ENCODE measurements at regions not wholly inside any gene's neighbourhood (a gene's known extent, or its start where the extent isn't known, plus 50 kb on each side); places are given as distances from the start of the nearest gene placed in this dataset.

DNA sequence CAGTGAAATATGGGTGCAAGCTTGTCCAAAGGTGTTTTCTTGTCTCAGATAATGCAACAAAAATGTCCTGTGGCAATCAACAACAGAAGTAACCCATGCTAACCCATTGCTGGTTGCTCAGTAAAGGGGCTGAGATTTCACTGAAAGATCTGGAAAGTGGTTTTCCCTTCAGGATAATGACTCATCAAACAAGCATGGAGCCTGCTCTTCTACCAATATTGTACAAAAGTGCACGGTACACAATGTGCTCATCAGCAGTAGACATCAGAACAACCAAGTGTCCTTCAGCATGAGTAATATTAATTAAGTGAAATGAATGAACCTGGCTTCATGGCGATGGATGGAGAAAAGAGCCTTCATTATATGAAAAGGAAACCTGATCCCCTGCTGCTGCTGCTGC, 287.1 kb upstream of the NEBL start:
- no peak overlapping the region for H3K4me3 ChIP-seq
- TF ChIP-seq EP300 (IDR thresholded peaks at IDR 0.05) = no peak
- TF ChIP-seq, protein P1, sequence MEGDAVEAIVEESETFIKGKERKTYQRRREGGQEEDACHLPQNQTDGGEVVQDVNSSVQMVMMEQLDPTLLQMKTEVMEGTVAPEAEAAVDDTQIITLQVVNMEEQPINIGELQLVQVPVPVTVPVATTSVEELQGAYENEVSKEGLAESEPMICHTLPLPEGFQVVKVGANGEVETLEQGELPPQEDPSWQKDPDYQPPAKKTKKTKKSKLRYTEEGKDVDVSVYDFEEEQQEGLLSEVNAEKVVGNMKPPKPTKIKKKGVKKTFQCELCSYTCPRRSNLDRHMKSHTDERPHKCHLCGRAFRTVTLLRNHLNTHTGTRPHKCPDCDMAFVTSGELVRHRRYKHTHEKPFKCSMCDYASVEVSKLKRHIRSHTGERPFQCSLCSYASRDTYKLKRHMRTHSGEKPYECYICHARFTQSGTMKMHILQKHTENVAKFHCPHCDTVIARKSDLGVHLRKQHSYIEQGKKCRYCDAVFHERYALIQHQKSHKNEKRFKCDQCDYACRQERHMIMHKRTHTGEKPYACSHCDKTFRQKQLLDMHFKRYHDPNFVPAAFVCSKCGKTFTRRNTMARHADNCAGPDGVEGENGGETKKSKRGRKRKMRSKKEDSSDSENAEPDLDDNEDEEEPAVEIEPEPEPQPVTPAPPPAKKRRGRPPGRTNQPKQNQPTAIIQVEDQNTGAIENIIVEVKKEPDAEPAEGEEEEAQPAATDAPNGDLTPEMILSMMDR (IDR thresholded peaks at IDR 0.05) = no peak
- TF ChIP-seq POLR2AphosphoS5 (IDR thresholded peaks at IDR 0.05) = no peak
- no peak for TF ChIP-seq POLR2A (IDR thresholded peaks at IDR 0.05)
- no peaks in the 10 kb centered on the region for H3K36me3 ChIP-seq
- H3K9me3 ChIP-seq = no peaks in the 10 kb centered on the region
- H3K27ac ChIP-seq = no peak overlapping the region
- H3K27me3 ChIP-seq = no peaks in the 10 kb centered on the region
- ATAC-seq (ENCODE audit: low FRiP score in 2 of 2) (no peak), DNase-seq (no peak)
- WGBS, 2 donors = 82 to 87% methylated on average over 2 of the region's 2 CpGs
- H3K4me1 ChIP-seq = no peaks in the 10 kb centered on the region

DNA sequence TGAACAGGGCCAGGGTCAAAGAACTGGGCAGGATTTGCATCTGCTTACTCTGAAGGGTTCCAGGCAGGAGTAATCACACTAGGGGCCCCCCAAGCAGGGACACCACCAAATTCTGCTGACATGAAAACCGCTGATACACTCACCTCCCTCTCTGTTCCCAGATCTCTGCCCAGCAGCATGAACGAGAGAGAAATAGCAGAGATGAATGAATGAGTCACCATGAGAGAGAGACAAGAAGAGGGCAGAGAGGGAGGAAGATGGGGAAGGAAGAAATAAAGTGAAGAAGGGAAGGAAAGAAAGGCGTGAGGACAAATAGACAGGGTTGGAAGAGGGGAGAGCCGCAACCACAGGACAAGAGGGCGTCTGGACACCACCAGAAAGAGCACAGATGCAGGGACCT, 285.9 kb upstream of the NEBL start:
- ATAC-seq (ENCODE audit: low FRiP score in 2 of 2) (no peak), DNase-seq (no peak)
- TF ChIP-seq EP300 (IDR thresholded peaks at IDR 0.05) (no peak), POLR2AphosphoS5 (IDR thresholded peaks at IDR 0.05) (no peak), POLR2A (IDR thresholded peaks at IDR 0.05) (no peak)
- TF ChIP-seq, protein P1 (IDR thresholded peaks at IDR 0.05) = no peak
- 85 to 87% methylated on average over 5 of the region's 5 CpGs for WGBS, 2 donors
- H3K27me3 ChIP-seq = no peaks in the 10 kb centered on the region
- H3K4me3 ChIP-seq = no peak overlapping the region
- H3K36me3 ChIP-seq = no peaks in the 10 kb centered on the region
- no peak overlapping the region for H3K27ac ChIP-seq
- no peaks in the 10 kb centered on the region for H3K4me1 ChIP-seq
- H3K9me3 ChIP-seq = no peaks in the 10 kb centered on the region

DNA sequence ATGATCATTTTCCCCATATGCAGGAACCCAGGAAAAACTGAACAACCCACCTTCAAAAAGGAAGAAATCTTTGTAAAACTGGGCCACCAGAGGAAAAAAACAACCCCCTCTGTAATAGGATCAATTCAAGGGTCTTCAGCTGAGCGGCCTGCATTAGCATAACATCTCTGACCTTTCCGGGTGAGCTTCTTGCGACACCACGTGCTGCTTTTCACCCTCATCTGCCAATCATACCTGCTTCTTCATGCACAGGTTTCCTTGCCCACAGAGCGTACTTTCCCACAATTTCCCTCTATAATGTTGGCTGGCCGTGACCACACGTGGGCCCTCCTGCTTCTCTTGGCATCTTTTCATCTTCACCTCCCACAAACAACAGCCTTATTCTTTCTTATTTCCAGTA, 284.3 kb upstream of the NEBL start:
- Histone ChIP-seq H3K27me3 (no peaks in the 10 kb centered on the region), H3K36me3 (no peaks in the 10 kb centered on the region), H3K4me3 (no peak overlapping the region), H3K27ac (no peak overlapping the region), H3K4me1 (no peaks in the 10 kb centered on the region), H3K9me3 (no peaks in the 10 kb centered on the region)
- ATAC-seq (ENCODE audit: low FRiP score in 2 of 2) (no peak), DNase-seq (no peak)
- 68 to 84% methylated on average over 7 of the region's 7 CpGs for WGBS, 2 donors
- no peak for TF ChIP-seq POLR2AphosphoS5 (IDR thresholded peaks at IDR 0.05)

DNA sequence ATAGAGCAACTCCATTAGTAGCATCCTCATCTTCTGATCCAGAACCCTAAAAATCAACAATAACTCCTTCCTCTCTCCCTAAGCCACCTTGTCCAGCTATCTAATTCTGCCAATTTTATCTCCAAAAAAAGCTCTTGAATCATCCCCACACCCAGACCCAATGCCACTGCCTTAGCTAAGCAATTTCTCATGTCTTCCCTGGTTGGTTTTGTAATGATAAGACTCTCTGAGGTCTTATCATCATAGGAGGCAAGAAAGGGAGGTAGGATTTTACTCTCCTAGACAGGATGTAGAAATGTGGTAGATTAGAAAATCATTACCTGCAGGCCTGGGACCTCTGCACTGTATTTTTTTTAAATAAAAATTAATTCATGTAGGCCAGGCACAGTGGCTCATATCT, 283.5 kb upstream of the NEBL start:
- H3K36me3 ChIP-seq = no peaks in the 10 kb centered on the region

DNA sequence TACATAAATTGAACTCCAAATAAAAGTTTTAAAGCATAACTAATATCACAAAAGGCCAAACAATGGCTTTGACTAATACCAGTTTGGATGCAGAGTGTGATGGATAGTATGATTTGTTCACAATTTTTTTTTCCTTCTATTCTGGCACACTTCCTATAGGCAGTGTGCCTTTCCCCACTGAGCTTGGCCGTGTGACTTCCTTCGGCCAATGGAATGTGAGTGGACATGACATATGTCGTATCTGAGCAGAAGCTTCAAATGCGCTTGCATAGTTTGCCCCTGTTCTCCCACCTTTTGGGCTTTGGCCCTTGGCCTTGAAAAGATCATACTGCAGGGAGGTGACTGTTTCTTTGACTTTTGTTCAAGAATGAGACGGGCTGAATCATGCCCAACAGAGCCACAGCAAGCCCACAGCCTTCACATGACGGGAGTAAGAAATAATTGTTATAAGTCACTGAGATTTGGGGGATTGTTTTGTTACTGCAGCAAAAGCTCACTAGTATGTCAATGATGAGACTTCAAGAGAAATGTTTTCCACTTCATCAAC, 279.9 kb upstream of the NEBL start:
- H3K9me3 ChIP-seq = no peaks in the 10 kb centered on the region
- no peaks in the 10 kb centered on the region for H3K36me3 ChIP-seq
- 68 to 82% methylated on average over 6 of the region's 6 CpGs for WGBS, 2 donors
- no peak overlapping the region for H3K4me3 ChIP-seq
- ATAC-seq (ENCODE audit: low FRiP score in 2 of 2) = no peak
- H3K27me3 ChIP-seq = peaks cover 0 to 12% (median 4%) of the 10 kb centered on the region in 4 donors
- peaks cover 6 to 30% (median 12%) of the 10 kb centered on the region in 4 donors for H3K4me1 ChIP-seq
- TF ChIP-seq EP300 (IDR thresholded peaks at IDR 0.05) = no peak
- TF ChIP-seq, protein P1 (IDR thresholded peaks at IDR 0.05) = no peak
- no peak for DNase-seq
- no peak overlapping the region for H3K27ac ChIP-seq

More for the DNA sequence above, 283.5 kb upstream of the NEBL start:
- Histone ChIP-seq H3K9me3 (no peaks in the 10 kb centered on the region), H3K27me3 (no peaks in the 10 kb centered on the region), H3K27ac (no peak overlapping the region), H3K4me3 (no peak overlapping the region), H3K4me1 (no peaks in the 10 kb centered on the region)
- ATAC-seq (ENCODE audit: low FRiP score in 2 of 2) (no peak), DNase-seq (no peak)
- no peak for TF ChIP-seq POLR2A (IDR thresholded peaks at IDR 0.05)
- no peak for TF ChIP-seq EP300 (IDR thresholded peaks at IDR 0.05)
- no peak for TF ChIP-seq POLR2AphosphoS5 (IDR thresholded peaks at IDR 0.05)
- TF ChIP-seq, protein P1 (IDR thresholded peaks at IDR 0.05) = no peak
